ELR (cell line): ENCODE measurements at regions not wholly inside any gene's neighbourhood (a gene's known extent, or its start where the extent isn't known, plus 50 kb on each side); places are given as distances from the start of the nearest gene placed in this dataset.
A peak's percentile ranks its signal among the peaks of the same experiment; 100 is the strongest.

Source experiments
- DNase-seq: peaks from one replicate; pipeline ENCODE4 v3.0.0-alpha.2; 2015; ENCODE audit warnings: low read depth

GRCh38 chr11:70742553-70743291 is 344.4 kb downstream of the CTTN start:
- DNase-seq: no peak

GRCh38 chr11:70743329-70743728 is 345.0 kb downstream of the CTTN start:
- no peak for DNase-seq

GRCh38 chr11:70743941-70744351 is 345.6 kb downstream of the CTTN start:
- no peak for DNase-seq

GRCh38 chr11:70744396-70745185 is 346.3 kb downstream of the CTTN start:
- DNase-seq: no peak

- no peak for DNase-seq
Measured at GRCh38 chr11:70745451-70745850, 347.1 kb downstream of the CTTN start.

GRCh38 chr11:70745941-70746340 is 347.6 kb downstream of the CTTN start:
- no peak for DNase-seq

- no peak for DNase-seq
Measured at GRCh38 chr11:70746351-70746750, 348.0 kb downstream of the CTTN start.

GRCh38 chr11:70747285-70747684 is 349.0 kb downstream of the CTTN start:
- DNase-seq: no peak

- no peak for DNase-seq
Measured at GRCh38 chr11:70747921-70748320, 349.6 kb downstream of the CTTN start.

- DNase-seq: no peak
Measured at GRCh38 chr11:70751142-70751734, 352.9 kb downstream of the CTTN start.

GRCh38 chr11:70755410-70756158 is 357.3 kb downstream of the CTTN start:
- DNase-seq: peak; percentile 57

- DNase-seq: no peak
Measured at GRCh38 chr11:70756341-70756740, 358.0 kb downstream of the CTTN start.

GRCh38 chr11:70756756-70757155 is 358.4 kb downstream of the CTTN start:
- no peak for DNase-seq

- no peak for DNase-seq
Measured at GRCh38 chr11:70757241-70757640, 358.9 kb downstream of the CTTN start.

- DNase-seq: no peak
Measured at GRCh38 chr11:70758206-70758605, 359.9 kb downstream of the CTTN start.

GRCh38 chr11:70759846-70760245 is 361.5 kb downstream of the CTTN start:
- DNase-seq: no peak

GRCh38 chr11:70760416-70761020 is 362.2 kb downstream of the CTTN start:
- DNase-seq: no peak

- DNase-seq: peak; percentile 5
Measured at GRCh38 chr11:70761094-70761907, 363.0 kb downstream of the CTTN start.

- no peak for DNase-seq
Measured at GRCh38 chr11:70761908-70762337, 363.6 kb downstream of the CTTN start.

- no peak for DNase-seq
Measured at GRCh38 chr11:70762810-70763209, 364.5 kb downstream of the CTTN start.

GRCh38 chr11:70763606-70764005 is 365.3 kb downstream of the CTTN start:
- DNase-seq: peak; percentile 9
